H9 (cell line): ENCODE measurements at regions not wholly inside any gene's neighbourhood (a gene's known extent, or its start where the extent isn't known, plus 50 kb on each side); places are given as distances from the start of the nearest gene placed in this dataset.

Experiments used
- DNase-seq: peaks from one replicate; pipeline ENCODE4 v3.0.0-alpha.2; 2017
- H2AFZ ChIP-seq: one replicate; pipeline ENCODE4 v1.6.1; 2013; ENCODE audit warnings: mild to moderate bottlenecking, low read length, control low read depth, moderate library complexity
- H2AK5ac ChIP-seq: 2 replicates; pipeline ENCODE4 v1.6.1; 2013; ENCODE audit warnings: low read length, control low read depth, mixed read lengths; ENCODE audit not compliant: insufficient read length
- H2BK120ac ChIP-seq: one replicate; pipeline ENCODE4 v1.6.1; 2013; ENCODE audit warnings: low read depth, mild to moderate bottlenecking, low read length, control low read depth, inconsistent platforms; ENCODE audit not compliant: poor library complexity, severe bottlenecking
- H2BK12ac ChIP-seq: 2 replicates; pipeline ENCODE4 v1.6.1; 2013; ENCODE audit warnings: low read length, control low read depth, mixed read lengths, low read depth; ENCODE audit not compliant: insufficient read length
- H2BK15ac ChIP-seq: 2 replicates; pipeline ENCODE4 v1.6.1; 2013; ENCODE audit warnings: low read depth, low read length, control low read depth
- H2BK20ac ChIP-seq: one replicate; pipeline ENCODE4 v1.6.1; 2013; ENCODE audit warnings: low read depth, mild to moderate bottlenecking, low read length, control low read depth, inconsistent platforms; ENCODE audit not compliant: poor library complexity, severe bottlenecking
- H2BK5ac ChIP-seq: 2 replicates; pipeline ENCODE4 v1.6.1; 2013; ENCODE audit warnings: low read length, control low read depth, mixed read lengths; ENCODE audit not compliant: insufficient read length
- H3K14ac ChIP-seq: 2 replicates; pipeline ENCODE4 v1.6.1; 2013; ENCODE audit warnings: low read length, control low read depth; ENCODE audit not compliant: insufficient read depth
- H3K18ac ChIP-seq: 2 replicates; pipeline ENCODE4 v1.6.1; 2013; ENCODE audit warnings: low read depth, mild to moderate bottlenecking, mixed read lengths, low read length, control low read depth; ENCODE audit not compliant: insufficient read length
- H3K23ac ChIP-seq: 2 replicates; pipeline ENCODE4 v1.6.1; 2013; ENCODE audit warnings: low read length, control low read depth, mixed read lengths, low read depth; ENCODE audit not compliant: insufficient read length
- H3K23me2 ChIP-seq: 2 replicates; pipeline ENCODE4 v1.6.1; 2013; ENCODE audit warnings: low read depth, mild to moderate bottlenecking, mixed read lengths, low read length, control low read depth; ENCODE audit not compliant: insufficient read length, poor library complexity, severe bottlenecking
- H3K27ac ChIP-seq: 2 replicates; pipeline ENCODE4 v1.5.1; 2013; ENCODE audit warnings: low read length, control low read depth, mixed read lengths, low read depth; ENCODE audit not compliant: insufficient read length
- H3K27me3 ChIP-seq: 2 replicates; pipeline ENCODE4 v1.6.1; 2013; ENCODE audit warnings: low read length, control low read depth, inconsistent platforms; ENCODE audit not compliant: insufficient read depth
- H3K4ac ChIP-seq: 2 replicates; pipeline ENCODE4 v1.6.1; 2013; ENCODE audit warnings: low read depth, mild to moderate bottlenecking, control low read depth, inconsistent platforms, low read length, moderate library complexity
- H3K4me1 ChIP-seq: 2 replicates; pipeline ENCODE4 v1.6.1; 2013; ENCODE audit warnings: low read length, control low read depth, inconsistent platforms; ENCODE audit not compliant: insufficient read depth
- H3K4me2 ChIP-seq: 2 replicates; pipeline ENCODE4 v1.6.1; 2013; ENCODE audit warnings: low read length, control low read depth, mixed read lengths; ENCODE audit not compliant: insufficient read length, insufficient read depth
- H3K56ac ChIP-seq: 2 replicates; pipeline ENCODE4 v1.6.1; 2013; ENCODE audit warnings: low read depth, mild to moderate bottlenecking, mixed read lengths, low read length, control low read depth; ENCODE audit not compliant: insufficient read length
- H3K79me1 ChIP-seq: 2 replicates; pipeline ENCODE4 v1.6.1; 2013; ENCODE audit warnings: low read depth, mild to moderate bottlenecking, moderate library complexity, low read length, control low read depth, inconsistent platforms; ENCODE audit not compliant: insufficient read depth, poor library complexity, severe bottlenecking
- H3K79me2 ChIP-seq: 2 replicates; pipeline ENCODE4 v1.6.1; 2013; ENCODE audit warnings: low read length, control low read depth, inconsistent platforms; ENCODE audit not compliant: insufficient read depth
- H3K9ac ChIP-seq: 2 replicates; pipeline ENCODE4 v1.6.1; 2013; ENCODE audit warnings: low read length, control low read depth, mixed read lengths; ENCODE audit not compliant: insufficient read length; ENCODE audit errors: extremely low read depth
- H3K9me3 ChIP-seq: one replicate; pipeline ENCODE4 v1.6.1; 2013; ENCODE audit warnings: low read depth, low read length, inconsistent platforms; ENCODE audit not compliant: control insufficient read depth
- H3T11ph ChIP-seq: one replicate; pipeline ENCODE4 v1.6.1; 2013; ENCODE audit warnings: mild to moderate bottlenecking, low read length, control low read depth, inconsistent platforms
- H4K20me1 ChIP-seq: one replicate; pipeline ENCODE4 v1.6.1; 2013; ENCODE audit not compliant: control insufficient read depth, insufficient read length, insufficient read depth
- H4K5ac ChIP-seq: 2 replicates; pipeline ENCODE4 v1.6.1; 2013; ENCODE audit warnings: low read depth, mild to moderate bottlenecking, mixed read lengths, low read length, control low read depth; ENCODE audit not compliant: insufficient read length
- H4K8ac ChIP-seq: replicated peaks from 2 replicates; pipeline ENCODE4 v1.6.1; 2013; ENCODE audit warnings: low read length, control low read depth, mixed read lengths, low read depth; ENCODE audit not compliant: insufficient read length
- H4K91ac ChIP-seq: 2 replicates; pipeline ENCODE4 v1.6.1; 2013; ENCODE audit warnings: low read depth, mild to moderate bottlenecking, moderate library complexity, mixed read lengths, low read length, control low read depth; ENCODE audit not compliant: insufficient read length
- H3K27ac Mint-ChIP-seq, 3 experiments: 2 replicates in 2 of 3; 3 replicates in 1 of 3; pipeline ENCODE4 v1.8.0; 2020 to 2021; ENCODE audit warnings: mixed read lengths in 3 of 3, mild to moderate bottlenecking in 1 of 3, moderate library complexity in 1 of 3
- H3K27me3 Mint-ChIP-seq: 2 replicates; pipeline ENCODE4 v1.8.0; 2021; ENCODE audit warnings: low read depth, mild to moderate bottlenecking, moderate library complexity, mixed read lengths
- H3K36me3 Mint-ChIP-seq, 3 experiments: 2 replicates in 2 of 3; 3 replicates in 1 of 3; pipeline ENCODE4 v1.8.0; 2020 to 2021; ENCODE audit warnings: low read depth in 3 of 3, mixed read lengths in 3 of 3; ENCODE audit not compliant: insufficient read depth in 1 of 3
- H3K4me1 Mint-ChIP-seq, 2 experiments: 2 replicates each; pipeline ENCODE4 v1.8.0; 2020; ENCODE audit warnings: mixed read lengths in 2 of 2
- H3K4me3 Mint-ChIP-seq, 2 experiments: 2 replicates in 1 of 2; 3 replicates in 1 of 2; pipeline ENCODE4 v1.8.0; 2020 to 2021; ENCODE audit warnings: mild to moderate bottlenecking in 2 of 2, mixed read lengths in 2 of 2, moderate library complexity in 1 of 2
- H3K9me3 Mint-ChIP-seq, 2 experiments: 2 replicates in 1 of 2; 3 replicates in 1 of 2; pipeline ENCODE4 v1.8.0; 2020; ENCODE audit warnings: mild to moderate bottlenecking in 2 of 2, mixed read lengths in 2 of 2, moderate library complexity in 1 of 2
- WGBS: extraction: QIAGEN DNeasy Blood & Tissue Kit; methylation state at CpG from one replicate; pipeline ENCODE4 v1.1.7; 2013; ENCODE audit warnings: missing lambda C conversion rate, low lambda C conversion rate, mixed read lengths; ENCODE audit not compliant: insufficient read length; ENCODE audit errors: extremely low coverage; 5-methylcytosine and 5-hydroxymethylcytosine counted together
- TF ChIP-seq, protein P1 (sequence below): fragments of 200-600 bp; sonication (generic); conservative IDR thresholded peaks from 3 replicates; pipeline ENCODE4 v1.8.0; 2021; ENCODE audit warnings: antibody characterized with exemption, mild to moderate bottlenecking

DNA sequence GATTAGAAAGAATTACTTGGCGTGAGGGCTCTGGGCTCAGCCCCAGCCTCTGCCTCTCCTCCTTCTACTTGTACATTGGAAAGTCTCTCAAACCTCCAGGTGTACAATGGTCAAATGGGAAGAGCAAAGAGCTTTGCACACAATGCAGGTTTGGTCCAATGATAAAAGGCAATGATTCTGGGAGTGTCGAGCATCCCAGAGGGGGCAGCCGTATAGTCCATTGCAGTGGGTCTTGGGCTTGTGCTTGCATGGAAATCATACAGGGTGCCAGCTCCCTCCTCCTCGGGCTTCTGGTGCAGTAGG lies 98.0 kb upstream of the NCK2 start:
- peaks cover 37 to 40% of the 10 kb centered on the region in 2 experiments for H3K4me1 Mint-ChIP-seq
- Histone ChIP-seq H3K18ac (no peak overlapping the region), H3K79me1 (no peaks in the 10 kb centered on the region), H2BK12ac (no peak overlapping the region), H4K91ac (no peak overlapping the region), H3K27me3 (no peaks in the 10 kb centered on the region), H3K56ac (no peak overlapping the region), H2BK5ac (no peak overlapping the region), H4K8ac (no peak overlapping the region), H2BK120ac (no peak overlapping the region), H3K79me2 (no peaks in the 10 kb centered on the region), H3K23me2 (no peaks in the 10 kb centered on the region), H2AFZ (no peak overlapping the region), H4K20me1 (no peaks in the 10 kb centered on the region), H2BK20ac (no peak overlapping the region), H4K5ac (no peak overlapping the region), H3K4me1 (no peaks in the 10 kb centered on the region; the same call in 1 of the 2 replicates), H3T11ph (no peak overlapping the region), H2BK15ac (no peak overlapping the region), H3K23ac (no peak overlapping the region), H3K14ac (no peak overlapping the region), H3K9ac (no peak overlapping the region), H2AK5ac (no peak overlapping the region), H3K27ac (no peak overlapping the region), H3K9me3 (no peaks in the 10 kb centered on the region), H3K4ac (no peak overlapping the region), H3K4me2 (no peak overlapping the region)
- peaks cover 11 to 14% of the 10 kb centered on the region in 2 experiments for H3K9me3 Mint-ChIP-seq
- H3K36me3 Mint-ChIP-seq, result peaks cover 4 to 16% (median 5%) of the 10 kb centered on the region in 3 experiments
- TF ChIP-seq, protein P1, sequence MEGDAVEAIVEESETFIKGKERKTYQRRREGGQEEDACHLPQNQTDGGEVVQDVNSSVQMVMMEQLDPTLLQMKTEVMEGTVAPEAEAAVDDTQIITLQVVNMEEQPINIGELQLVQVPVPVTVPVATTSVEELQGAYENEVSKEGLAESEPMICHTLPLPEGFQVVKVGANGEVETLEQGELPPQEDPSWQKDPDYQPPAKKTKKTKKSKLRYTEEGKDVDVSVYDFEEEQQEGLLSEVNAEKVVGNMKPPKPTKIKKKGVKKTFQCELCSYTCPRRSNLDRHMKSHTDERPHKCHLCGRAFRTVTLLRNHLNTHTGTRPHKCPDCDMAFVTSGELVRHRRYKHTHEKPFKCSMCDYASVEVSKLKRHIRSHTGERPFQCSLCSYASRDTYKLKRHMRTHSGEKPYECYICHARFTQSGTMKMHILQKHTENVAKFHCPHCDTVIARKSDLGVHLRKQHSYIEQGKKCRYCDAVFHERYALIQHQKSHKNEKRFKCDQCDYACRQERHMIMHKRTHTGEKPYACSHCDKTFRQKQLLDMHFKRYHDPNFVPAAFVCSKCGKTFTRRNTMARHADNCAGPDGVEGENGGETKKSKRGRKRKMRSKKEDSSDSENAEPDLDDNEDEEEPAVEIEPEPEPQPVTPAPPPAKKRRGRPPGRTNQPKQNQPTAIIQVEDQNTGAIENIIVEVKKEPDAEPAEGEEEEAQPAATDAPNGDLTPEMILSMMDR, result no peak
- no peak overlapping the region for H3K27ac Mint-ChIP-seq
- no peaks in the 10 kb centered on the region; the same call in 1 of the 2 replicates for H3K27me3 Mint-ChIP-seq
- WGBS, result no CpG with 5 or more reads among the region's 4 CpGs
- no peak overlapping the region for H3K4me3 Mint-ChIP-seq
- no peak for DNase-seq
